Fibroblast of the conjunctiva (primary cell): ENCODE measurements at regions not wholly inside any gene's neighbourhood (a gene's known extent, or its start where the extent isn't known, plus 50 kb on each side); places are given as distances from the start of the nearest gene placed in this dataset.

Source experiments
- DNase-seq: peaks from one replicate; pipeline ENCODE4 v3.0.0-alpha.2; 2010; ENCODE audit warnings: low read depth

DNA sequence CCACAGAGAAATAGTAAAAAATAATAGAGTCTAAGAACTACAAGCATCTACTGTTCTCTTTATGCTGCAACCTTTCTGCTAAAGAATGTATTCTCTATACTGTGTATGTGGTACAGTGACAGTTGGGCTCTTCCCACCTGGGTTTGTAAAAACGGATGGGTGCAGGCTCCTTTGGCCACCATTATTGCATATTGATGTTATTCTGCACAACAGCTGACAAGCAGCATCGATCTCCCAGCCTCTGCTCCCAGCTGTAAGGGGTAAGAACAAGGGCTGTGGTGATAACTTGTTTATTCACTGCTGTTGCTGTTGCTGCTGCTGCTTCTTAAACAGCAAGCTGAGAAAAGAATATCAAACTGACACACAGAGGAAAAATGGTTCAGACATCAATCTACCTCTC, 56.1 kb downstream of the KCNRG start:
- no peak for DNase-seq

- DNase-seq: no peak
Measured at GRCh38 chr13:50072676-50073075, 57.4 kb downstream of the KCNRG start.

- DNase-seq: no peak
Measured at GRCh38 chr13:50073340-50073739, 58.1 kb downstream of the KCNRG start.

GRCh38 chr13:50074843-50075242, 59.6 kb downstream of the KCNRG start:
- no peak for DNase-seq

DNA sequence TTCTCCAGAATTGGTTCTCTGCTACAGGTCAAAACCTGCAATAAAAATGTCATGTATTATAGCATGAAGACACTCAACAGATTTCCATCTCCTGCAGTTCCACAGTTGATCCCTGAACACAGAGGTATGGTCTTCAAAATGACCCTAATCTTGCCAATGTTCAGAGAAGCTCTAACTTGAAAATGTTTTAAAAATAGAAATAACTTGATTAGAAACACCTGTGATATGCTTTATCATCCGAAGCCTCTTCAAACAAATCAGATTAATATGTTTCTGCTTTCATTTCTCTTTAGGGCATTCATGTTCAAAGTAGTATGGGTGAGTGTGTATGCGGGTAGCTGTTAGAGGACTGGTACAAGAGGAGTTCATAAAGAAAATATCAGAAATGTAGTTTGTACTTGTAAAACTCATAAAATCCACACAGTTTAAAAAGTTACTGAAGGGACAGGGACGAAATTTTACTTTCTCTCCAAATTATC, 60.4 kb downstream of the KCNRG start:
- no peak for DNase-seq

GRCh38 chr13:50077431-50077830, 62.2 kb downstream of the KCNRG start:
- no peak for DNase-seq

DNA sequence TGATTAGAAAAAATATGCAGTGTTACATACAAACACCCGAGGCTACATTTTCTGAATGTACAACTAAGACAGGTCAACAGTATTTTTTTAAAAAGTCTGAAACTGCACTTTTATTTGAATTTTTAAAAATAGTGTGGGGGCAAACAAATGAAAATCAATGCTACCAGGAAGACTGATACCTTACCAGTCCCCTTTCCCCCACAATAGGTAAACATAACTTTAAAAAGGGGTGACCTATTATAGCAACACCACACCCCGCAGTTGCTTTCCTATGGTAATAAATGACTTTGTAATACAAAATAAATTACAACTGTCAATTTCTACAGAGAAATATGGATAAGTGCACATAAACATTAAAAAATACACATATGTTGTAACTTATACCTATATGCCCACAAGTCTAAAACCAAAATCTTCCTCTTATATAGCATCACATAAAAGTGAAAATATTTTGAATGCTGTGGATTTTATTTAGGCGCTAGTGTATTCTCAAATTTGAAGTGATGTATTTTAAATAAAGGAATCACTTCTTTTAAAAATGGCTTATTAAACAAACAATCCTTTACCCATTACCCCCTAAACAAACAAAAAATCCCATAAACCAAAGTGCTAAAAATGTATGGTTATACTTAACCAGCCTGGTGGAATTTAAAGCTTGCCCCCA, 63.1 kb downstream of the KCNRG start:
- no peak for DNase-seq

DNA sequence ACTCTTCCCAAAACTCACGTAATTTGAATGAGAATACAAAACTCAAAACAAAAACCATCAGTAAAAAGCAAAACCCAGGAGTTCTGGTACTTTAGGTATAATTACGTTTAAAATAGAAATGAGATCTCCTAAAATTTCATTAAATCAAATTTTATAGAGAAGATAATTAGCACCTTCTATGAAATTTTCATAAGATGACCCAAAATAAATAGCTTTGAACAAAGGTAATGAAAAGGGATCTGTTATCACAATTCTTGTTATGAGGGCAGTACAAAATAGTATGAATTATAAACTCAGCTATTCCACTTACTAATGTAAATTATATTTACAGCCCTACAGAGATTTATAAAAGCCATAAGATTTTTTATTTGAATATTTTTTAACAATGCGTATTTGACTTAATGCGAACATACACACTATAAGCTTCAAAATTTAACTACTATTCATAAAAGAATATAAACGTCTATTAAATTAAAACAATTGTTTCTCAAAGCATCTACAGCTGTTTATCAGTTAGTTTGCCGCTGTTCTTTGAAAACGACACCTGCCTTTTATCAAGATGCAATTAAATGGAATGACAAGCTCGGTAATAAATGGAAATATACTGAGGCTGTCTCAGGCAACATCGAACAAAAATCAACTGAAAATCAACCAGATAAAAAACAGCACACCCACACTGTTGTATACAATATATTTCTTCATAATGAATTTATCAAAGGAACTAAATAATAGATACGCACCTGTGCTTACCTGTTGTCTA, 63.8 kb downstream of the KCNRG start:
- DNase-seq: no peak

GRCh38 chr13:50079655-50080202, 64.5 kb downstream of the KCNRG start:
- DNase-seq: no peak

- no peak for DNase-seq
Measured at GRCh38 chr13:50080203-50080910, 65.1 kb downstream of the KCNRG start.

DNA sequence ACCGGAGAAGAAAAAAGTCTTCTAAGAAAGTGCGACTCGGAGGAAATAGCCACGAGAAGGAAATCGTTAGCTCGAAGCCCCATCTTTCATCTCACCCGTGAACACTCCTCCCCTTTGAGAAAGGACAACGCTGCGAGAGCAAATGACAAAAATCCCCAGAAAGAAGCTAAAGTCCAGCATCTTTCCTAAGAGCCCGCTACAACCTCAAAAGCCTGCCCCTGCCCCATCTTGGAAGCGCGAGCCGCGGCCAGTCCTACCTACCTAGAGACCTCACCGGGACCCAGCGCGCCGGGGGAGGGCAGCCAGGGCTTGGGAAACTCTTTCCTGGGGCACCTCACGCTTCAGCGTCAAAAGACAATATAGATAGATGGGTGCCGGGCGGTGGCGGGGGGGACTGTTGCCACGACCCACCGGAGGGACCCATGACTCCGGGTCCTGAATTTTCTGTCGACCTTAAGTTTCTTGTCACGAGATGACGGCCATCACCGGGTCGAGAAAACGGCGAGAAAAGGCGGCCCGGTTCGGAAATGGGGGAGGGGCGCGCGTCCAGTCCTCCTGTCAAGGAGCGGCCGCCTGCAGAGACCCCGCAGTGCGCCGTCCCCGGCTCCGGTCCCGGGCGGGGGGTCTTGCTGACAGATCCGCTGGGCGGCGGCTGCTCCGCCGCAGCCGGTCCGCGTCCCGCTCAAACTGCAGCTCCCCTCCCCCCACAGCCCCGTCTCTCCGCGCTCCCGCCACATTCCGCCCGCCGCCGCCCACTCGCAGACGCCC, 65.9 kb downstream of the KCNRG start:
- no peak for DNase-seq

- DNase-seq: peak; percentile 98
Measured at GRCh38 chr13:50081679-50082425, 66.6 kb downstream of the KCNRG start.

GRCh38 chr13:50082426-50083281, 67.4 kb downstream of the KCNRG start:
- peak; percentile 42 for DNase-seq

DNA sequence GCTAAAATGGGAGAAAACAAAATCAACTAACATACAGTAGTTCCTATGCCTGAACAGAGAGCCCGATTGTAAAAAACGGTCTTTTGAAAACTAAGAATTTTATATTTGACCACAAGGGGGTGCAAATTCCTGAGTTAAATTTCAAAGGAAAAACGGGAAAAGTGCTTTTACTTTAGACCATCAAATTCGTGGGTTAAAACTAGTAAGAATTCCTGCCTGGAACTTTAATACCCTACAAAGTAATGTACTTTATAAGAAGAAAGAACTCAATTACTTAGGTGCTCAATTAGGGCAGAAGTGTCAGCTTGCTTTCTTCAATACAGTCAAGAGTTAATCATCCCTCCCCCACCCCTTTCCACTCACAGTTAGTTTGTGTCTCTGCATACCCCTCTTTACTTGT, 69.8 kb downstream of the KCNRG start:
- DNase-seq: no peak

DNA sequence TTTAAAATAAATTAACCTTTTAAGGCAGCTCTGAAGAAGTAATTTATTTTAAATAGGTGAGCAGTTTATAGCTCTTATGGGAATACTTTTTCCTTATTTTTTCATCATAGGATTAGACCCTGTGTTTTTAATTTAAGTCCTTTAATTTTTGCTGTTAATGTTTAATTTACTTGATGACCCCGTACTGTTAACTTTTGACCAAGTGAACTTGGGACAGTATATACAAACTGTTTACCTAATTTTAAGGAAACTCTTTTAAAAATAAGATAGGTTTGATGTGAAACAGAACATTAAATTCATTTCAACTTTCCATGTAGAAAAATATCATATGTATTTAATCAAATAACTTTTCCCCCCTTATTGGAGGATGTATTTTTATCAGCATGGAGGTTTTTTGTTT, 74.4 kb downstream of the KCNRG start:
- no peak for DNase-seq

DNA sequence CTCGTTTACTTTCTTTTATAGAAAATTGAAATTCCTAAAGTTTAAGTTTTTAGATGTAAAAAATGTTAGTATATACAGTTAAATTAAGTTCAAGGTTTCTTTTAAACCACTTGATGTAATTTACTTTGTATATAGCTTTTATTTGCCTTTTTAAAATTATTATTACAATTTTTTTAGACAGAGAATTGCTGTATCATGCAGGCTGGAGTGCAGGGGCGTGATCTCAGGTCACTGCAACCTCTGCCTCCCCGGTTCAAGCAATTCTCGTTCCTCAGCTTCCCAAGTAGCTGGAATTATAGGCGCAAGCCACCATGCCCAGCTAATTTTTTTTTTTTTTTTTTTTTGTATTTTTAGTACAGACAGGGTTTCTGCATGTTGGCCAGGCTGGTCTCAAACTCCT, 75.0 kb downstream of the KCNRG start:
- DNase-seq: no peak

DNA sequence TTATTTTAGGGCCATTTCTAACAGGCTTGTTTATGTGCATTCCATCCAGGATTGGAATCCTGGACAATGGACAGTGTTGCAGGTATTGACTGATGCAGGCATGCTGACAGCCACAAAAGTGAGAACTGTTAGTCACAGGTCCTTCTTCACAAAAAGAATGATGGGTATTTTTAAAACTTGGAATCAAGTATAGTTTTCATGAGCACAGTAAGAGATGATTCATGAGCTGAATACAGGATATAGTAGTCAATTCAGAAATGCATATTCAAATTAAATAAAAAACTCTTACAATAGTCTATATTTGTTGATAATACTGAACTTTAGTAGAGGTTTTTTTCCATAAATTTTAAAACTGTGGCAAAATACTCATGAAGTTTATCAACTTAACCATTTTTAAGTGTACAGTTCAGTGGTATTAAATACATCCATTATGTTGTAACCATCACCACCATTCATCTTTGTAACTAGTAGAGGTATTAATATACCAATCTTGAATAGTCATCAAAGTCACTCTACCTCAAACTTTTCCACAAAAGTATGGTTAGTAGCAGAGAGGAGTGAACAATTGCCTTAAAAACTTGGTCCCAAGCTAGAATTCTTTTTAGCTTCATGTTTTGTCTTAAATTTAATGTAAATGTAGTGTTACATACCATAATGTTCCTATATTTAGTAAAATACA, 79.5 kb downstream of the KCNRG start:
- no peak for DNase-seq

DNA sequence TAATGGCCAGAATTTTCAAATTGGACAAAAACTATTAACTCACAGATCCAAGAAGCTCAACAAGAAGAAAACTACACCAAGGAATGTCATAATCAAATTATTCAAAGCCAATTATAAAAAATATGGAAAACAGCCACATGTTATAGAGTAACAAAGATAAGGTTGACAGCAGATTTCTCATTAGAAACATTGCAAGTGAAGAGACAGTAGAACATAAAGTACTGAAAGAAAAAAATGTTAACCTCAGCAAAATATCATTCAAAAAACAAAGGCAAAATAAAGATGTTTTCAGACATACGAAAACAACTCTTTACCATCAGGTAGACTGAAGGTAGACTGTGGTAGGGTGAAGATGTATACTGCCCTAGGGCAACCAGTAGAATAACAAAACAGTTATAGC, 83.4 kb downstream of the KCNRG start:
- no peak for DNase-seq

GRCh38 chr13:50099473-50099872, 84.2 kb downstream of the KCNRG start:
- no peak for DNase-seq

- no peak for DNase-seq
Measured at GRCh38 chr13:50101590-50101989, 86.3 kb downstream of the KCNRG start.
